Jurkat, Clone E6-1 (cell line): ENCODE measurements at regions not wholly inside any gene's neighbourhood (a gene's known extent, or its start where the extent isn't known, plus 50 kb on each side); places are given as distances from the start of the nearest gene placed in this dataset.
"Not testable (repeated sequence)": the region's sequence is repeated elsewhere in the genome, so short reads cannot be mapped to it uniquely, and the experiment has no call there.

ENCODE experiments used
- DNase-seq: peaks from one replicate; pipeline ENCODE4 v3.0.0-alpha.2; 2011; ENCODE audit warnings: low read depth, low spot score
- H3K4me3 ChIP-seq: 2 replicates; pipeline ENCODE4 v1.5.1; 2011; ENCODE audit warnings: mild to moderate bottlenecking, low read length, control low read depth, moderate library complexity

DNA sequence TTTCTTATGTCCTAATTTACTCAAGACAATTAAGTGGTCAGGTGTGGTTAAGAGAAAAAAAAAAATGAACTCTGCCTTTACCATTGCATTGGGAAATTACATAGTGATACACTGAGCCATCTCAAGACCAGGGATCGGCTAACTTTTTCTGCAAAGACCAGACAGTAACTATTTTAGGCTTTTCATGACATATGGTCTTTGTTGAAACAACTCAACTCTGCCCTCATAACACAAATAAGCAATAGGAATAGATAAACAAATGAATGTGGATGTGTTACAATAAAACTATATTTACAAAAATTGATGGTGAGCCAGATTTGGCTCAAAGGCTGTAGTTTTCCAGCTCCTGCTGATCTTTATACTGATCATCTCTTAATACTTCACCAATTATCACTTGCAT, 632.6 kb upstream of the INTU start:
- no peak overlapping the region for H3K4me3 ChIP-seq
- no peak for DNase-seq

GRCh38 chr4:127000846-127001245, 631.9 kb upstream of the INTU start:
- no peak for DNase-seq
- no peak overlapping the region for H3K4me3 ChIP-seq

DNA sequence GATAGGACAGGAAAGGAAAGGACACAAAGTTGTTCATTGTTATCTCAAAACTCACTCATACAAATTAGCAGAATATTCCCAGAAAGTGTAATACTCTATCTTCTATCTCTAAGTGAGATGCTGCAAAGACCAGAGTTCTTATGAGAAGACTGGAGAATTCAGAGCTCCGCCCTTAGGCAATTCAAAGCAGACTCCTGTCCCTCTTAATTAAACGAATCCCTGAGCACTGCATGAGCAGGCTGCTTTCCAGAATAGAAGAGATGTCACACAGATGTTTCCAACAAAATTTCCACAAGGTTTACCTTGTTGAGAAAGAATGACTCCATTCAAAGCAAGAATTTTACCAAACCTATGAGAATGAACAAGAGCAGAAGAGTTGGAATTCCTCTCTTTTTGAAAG, 630.8 kb upstream of the INTU start:
- DNase-seq, result no peak
- no peak overlapping the region for H3K4me3 ChIP-seq

- no peak for DNase-seq
Observed at GRCh38 chr4:127006446-127006877, 626.3 kb upstream of the INTU start.

GRCh38 chr4:127007305-127007704, 625.5 kb upstream of the INTU start:
- no peak overlapping the region for H3K4me3 ChIP-seq
- DNase-seq, result no peak

More at GRCh38 chr4:127006446-127006877, 626.3 kb upstream of the INTU start:
- H3K4me3 ChIP-seq, result no peak overlapping the region

DNA sequence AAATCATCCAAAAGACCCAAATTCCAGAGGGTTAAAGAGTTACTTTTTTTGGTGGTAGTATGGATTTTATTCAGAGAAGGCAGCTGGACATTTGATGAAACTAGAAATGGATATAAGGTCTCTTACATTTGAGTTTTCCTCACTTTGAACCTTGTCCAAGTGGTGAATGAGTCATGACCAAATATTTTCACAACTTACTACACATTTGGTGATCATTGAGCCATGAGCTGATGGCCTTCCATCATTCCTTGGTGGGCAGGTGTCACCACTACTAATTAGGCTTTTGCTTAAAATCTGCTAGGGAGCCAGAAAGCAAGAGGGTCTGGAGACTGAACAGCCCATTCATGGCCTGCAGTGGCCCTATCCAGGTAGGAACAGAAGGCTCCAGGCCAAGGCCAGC, 620.2 kb upstream of the INTU start:
- DNase-seq, result no peak
- no peak overlapping the region for H3K4me3 ChIP-seq

DNA sequence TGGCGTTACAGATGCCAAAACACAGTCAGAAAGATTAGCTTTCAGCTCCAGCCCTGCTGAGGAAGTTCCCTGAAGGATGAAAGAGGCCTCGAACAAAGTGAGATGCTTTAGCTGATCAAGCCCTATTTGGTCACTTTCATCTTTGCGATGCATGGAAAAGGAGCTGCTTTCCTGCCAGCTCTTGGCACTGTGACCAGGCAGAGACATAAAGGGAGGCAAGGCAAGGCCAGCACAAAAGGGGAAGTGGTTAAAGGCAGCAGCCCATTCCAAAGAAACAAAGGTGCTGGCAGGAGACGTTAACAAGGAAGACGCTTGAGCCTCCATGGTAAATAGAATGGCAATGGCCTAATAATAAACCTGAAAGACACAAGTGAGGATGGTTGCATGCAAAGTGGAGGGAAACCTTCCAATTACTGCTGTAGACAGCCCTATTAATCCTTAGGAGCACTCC, 617.1 kb upstream of the INTU start:
- no peak overlapping the region for H3K4me3 ChIP-seq
- no peak for DNase-seq

DNA sequence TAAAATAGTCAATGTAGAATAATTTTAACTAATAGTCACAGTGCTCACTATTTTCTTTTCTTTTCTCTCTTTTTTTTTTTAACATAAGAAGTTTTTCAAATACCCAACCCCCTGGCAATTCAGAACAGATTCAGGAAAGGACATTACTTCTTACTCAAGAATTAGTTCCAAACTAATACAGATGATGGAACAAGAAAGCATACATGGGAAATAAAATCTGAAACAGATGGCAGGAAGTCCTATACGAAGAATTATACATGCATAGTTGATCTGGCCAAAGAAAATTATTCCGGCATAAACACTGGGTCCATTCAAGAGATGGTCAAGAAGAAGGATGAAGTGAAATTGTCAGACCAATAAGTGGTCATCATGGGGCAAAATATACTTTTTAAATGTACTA, 614.4 kb upstream of the INTU start:
- H3K4me3 ChIP-seq, result no peak overlapping the region
- no peak for DNase-seq

GRCh38 chr4:127020831-127021230, 611.9 kb upstream of the INTU start:
- H3K4me3 ChIP-seq, DNase-seq: not testable (repeated sequence)

GRCh38 chr4:127036296-127036695, 596.5 kb upstream of the INTU start:
- H3K4me3 ChIP-seq, result no peak overlapping the region
- no peak for DNase-seq

- DNase-seq, result peak; percentile 41
- no peak overlapping the region for H3K4me3 ChIP-seq
Observed at GRCh38 chr4:127045861-127046260, 586.9 kb upstream of the INTU start.

GRCh38 chr4:127047930-127048329, 584.8 kb upstream of the INTU start:
- no peak for DNase-seq
- H3K4me3 ChIP-seq, result no peak overlapping the region

GRCh38 chr4:127048376-127049044, 584.2 kb upstream of the INTU start:
- no peak overlapping the region for H3K4me3 ChIP-seq
- DNase-seq, result no peak

GRCh38 chr4:127049526-127049925, 583.2 kb upstream of the INTU start:
- no peak for DNase-seq
- no peak overlapping the region for H3K4me3 ChIP-seq

DNA sequence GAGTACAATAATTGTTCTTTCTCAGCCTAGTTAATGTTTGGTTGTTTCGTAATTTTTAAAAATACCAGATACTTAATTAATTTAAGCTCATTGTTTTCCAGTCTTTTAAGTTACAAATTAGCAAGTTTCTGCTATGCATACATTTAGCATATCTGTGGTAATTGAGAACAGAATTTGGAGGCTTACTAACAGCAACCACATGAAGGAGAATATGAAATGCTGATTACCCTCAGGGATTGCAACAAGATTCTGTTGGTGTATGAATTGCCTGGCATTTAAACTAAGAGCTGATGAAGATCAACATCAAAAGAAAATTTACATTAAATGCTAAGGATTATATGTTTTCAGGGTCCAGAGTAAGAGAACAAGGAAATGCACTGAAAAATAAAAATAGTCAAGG, 580.0 kb upstream of the INTU start:
- H3K4me3 ChIP-seq, result no peak overlapping the region
- peak; percentile 46 for DNase-seq

GRCh38 chr4:127055357-127055756, 577.4 kb upstream of the INTU start:
- no peak overlapping the region for H3K4me3 ChIP-seq
- DNase-seq, result no peak

DNA sequence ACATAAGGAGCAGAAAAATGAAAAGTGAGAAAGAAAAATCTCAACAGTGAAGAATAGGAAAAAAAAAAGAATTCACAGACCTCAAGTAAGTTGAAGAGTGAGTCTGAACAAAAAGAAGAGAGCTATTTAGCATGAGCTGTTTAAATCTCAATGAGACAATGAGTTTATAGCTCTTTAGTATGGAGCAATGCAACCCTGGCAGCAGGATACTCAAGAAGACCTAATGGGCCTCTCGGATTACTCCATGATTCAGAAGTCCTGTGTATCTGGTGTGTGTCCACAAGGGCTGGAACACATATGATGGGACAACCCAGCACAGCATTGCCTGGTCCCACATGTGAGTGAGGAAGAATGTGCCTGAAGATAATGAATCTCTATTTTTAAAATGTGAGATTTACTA, 563.1 kb upstream of the INTU start:
- no peak overlapping the region for H3K4me3 ChIP-seq
- DNase-seq, result no peak

- H3K4me3 ChIP-seq, result no peak overlapping the region
- no peak for DNase-seq
Observed at GRCh38 chr4:127071443-127071842, 561.3 kb upstream of the INTU start.

- H3K4me3 ChIP-seq, result no peak overlapping the region
- DNase-seq, result no peak
Observed at GRCh38 chr4:127080141-127080540, 552.6 kb upstream of the INTU start.

DNA sequence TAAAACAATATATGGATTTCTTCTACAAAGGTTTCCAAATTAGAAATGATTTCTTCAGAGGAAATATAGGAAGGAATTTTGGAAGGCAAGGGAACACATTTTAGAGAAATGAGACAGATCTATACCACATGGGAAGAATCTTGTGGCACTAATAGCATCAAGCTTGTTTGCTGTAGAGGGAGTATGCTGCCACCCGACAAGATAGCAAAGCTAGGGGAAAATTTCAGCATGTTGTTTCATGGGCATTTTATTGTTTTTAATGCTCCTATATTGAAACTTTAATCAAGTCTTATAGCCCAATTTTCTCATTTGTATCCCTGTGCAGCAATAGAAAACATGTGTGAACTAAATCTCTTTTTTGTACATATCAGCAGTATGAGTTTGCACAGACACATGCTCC, 551.7 kb upstream of the INTU start:
- H3K4me3 ChIP-seq, result no peak overlapping the region
- DNase-seq, result no peak

GRCh38 chr4:127082986-127083385, 549.8 kb upstream of the INTU start:
- DNase-seq, result no peak
- no peak overlapping the region for H3K4me3 ChIP-seq
